ENCODE measurements at regions not wholly inside any gene's neighbourhood (a gene's known extent, or its start where the extent isn't known, plus 50 kb on each side); places are given as distances from the start of the nearest gene placed in this dataset.

DNA sequence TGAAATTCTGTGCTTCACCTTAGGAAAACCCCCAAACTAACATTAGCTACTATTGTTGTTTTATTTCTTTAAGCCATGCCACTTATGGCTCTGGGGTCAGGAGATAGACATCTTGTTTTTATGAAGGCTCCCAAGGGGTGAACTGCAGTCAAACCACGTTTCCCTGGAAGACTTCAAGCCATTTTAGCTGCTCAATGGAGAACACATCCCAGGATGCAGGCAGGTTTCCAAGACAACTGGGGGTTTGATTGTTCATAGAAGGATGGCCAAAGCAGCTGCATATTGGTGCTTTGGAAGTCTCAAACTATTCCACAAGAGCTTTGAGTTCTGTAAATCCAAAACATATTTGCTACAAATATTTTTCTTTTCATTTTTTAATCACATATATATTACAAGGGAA is 818.0 kb downstream of the MAFB start:
- H3K4me3 ChIP-seq (ENCODE audit: low read depth, low read length) = no peak overlapping the region
- no peak for DNase-seq (ENCODE audit: low read depth)
- in situ Hi-C loops (cut with HindIII; ENCODE audit: low sequenced_read_pairs) = no loop called here
- TF ChIP-seq, protein P1, sequence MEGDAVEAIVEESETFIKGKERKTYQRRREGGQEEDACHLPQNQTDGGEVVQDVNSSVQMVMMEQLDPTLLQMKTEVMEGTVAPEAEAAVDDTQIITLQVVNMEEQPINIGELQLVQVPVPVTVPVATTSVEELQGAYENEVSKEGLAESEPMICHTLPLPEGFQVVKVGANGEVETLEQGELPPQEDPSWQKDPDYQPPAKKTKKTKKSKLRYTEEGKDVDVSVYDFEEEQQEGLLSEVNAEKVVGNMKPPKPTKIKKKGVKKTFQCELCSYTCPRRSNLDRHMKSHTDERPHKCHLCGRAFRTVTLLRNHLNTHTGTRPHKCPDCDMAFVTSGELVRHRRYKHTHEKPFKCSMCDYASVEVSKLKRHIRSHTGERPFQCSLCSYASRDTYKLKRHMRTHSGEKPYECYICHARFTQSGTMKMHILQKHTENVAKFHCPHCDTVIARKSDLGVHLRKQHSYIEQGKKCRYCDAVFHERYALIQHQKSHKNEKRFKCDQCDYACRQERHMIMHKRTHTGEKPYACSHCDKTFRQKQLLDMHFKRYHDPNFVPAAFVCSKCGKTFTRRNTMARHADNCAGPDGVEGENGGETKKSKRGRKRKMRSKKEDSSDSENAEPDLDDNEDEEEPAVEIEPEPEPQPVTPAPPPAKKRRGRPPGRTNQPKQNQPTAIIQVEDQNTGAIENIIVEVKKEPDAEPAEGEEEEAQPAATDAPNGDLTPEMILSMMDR (IDR thresholded peaks at IDR 0.05; ENCODE audit: low read depth, low read length, missing control alignments) = no peak

DNA sequence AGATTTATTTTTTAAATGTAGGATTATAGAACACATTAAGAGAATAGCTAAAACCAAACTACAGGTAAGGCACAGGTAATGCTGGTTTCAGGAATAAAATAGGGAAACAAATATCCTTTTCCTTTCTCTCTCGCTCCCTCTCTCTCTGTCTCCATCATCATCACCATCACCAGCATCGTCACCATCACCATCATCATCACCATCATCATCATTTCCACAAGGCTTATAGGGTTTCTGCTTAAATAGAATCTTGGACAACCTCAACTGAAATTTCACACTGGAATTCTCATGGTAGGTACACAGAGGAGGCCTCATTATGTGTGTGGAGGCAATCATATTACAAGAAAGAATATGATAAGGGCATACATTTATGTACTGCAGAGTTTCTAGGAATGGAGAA is 823.6 kb downstream of the MAFB start:
- in situ Hi-C loops (cut with HindIII; ENCODE audit: low sequenced_read_pairs) = no loop called here
- TF ChIP-seq, protein P1 (IDR thresholded peaks at IDR 0.05; ENCODE audit: low read depth, low read length, missing control alignments) = no peak
- DNase-seq (ENCODE audit: low read depth) = no peak
- H3K4me3 ChIP-seq (ENCODE audit: low read depth, low read length) = no peak overlapping the region

DNA sequence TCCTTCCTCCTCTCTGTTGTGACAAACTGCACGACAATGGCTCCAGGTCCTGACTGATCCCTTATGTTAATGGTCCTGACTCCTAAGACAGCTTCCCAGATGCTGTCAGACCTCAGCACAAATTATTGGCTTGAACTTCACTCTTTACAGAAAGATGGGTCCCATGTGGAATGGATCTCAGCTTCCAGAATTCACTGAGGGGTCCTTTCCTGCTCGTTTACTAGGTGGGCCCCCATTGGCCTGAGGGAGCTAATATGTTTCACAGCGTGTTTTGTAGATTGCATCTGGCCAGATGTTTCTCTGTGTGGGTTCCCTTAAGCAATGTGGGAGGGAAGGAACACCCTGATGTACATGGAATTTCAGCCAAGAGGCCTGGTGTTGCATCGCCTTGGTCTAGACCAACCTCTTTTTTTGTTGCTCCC is 826.6 kb downstream of the MAFB start:
- no peak for DNase-seq (ENCODE audit: low read depth)
- H3K4me3 ChIP-seq (ENCODE audit: low read depth, low read length) = no peak overlapping the region
- in situ Hi-C loops (cut with HindIII; ENCODE audit: low sequenced_read_pairs) = no loop called here
- TF ChIP-seq, protein P1 (IDR thresholded peaks at IDR 0.05; ENCODE audit: low read depth, low read length, missing control alignments) = no peak

DNA sequence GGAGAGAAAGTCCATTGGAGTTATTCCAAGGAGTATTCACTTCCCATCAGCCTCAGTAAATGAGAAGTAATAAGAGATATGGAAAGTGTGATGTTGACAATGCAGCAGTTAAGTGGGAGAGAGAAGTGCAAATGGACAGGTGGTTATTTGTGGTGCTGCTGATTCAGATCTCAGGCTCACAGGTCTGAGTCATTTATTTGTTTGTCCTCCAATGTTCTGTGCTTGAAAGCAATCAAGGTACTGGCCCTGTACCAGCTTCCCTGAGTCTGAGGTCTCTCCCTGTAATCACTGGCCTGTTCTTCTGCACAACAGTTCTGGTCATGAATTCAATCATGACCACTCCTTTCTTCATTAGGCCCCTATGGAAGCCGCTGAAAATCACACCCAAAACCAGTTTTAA is 827.7 kb downstream of the MAFB start:
- in situ Hi-C loops (cut with HindIII; ENCODE audit: low sequenced_read_pairs) = no loop called here
- DNase-seq (ENCODE audit: low read depth) = no peak
- no peak overlapping the region for H3K4me3 ChIP-seq (ENCODE audit: low read depth, low read length)
- TF ChIP-seq, protein P1 (IDR thresholded peaks at IDR 0.05; ENCODE audit: low read depth, low read length, missing control alignments) = no peak

DNA sequence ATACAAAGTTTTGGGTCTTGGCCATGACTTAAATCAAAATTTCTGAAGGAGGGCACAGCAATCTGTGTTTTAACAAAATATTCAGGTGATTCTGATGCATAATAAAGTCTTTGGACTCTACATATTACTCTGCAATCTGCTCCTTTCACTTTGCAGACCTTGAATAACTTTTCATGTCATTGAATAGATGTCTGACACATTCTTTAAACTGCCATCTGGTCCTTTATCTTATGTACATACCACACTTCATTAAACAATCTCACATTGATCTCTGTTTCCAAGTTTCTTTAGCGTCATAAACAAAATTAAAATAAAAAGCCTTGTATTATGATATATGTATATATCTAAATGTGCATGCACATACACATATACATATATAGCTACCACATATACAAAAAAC is 831.2 kb downstream of the MAFB start:
- DNase-seq (ENCODE audit: low read depth) = no peak
- TF ChIP-seq, protein P1 (IDR thresholded peaks at IDR 0.05; ENCODE audit: low read depth, low read length, missing control alignments) = no peak
- in situ Hi-C loops (cut with HindIII; ENCODE audit: low sequenced_read_pairs) = no loop called here
- no peak overlapping the region for H3K4me3 ChIP-seq (ENCODE audit: low read depth, low read length)

DNA sequence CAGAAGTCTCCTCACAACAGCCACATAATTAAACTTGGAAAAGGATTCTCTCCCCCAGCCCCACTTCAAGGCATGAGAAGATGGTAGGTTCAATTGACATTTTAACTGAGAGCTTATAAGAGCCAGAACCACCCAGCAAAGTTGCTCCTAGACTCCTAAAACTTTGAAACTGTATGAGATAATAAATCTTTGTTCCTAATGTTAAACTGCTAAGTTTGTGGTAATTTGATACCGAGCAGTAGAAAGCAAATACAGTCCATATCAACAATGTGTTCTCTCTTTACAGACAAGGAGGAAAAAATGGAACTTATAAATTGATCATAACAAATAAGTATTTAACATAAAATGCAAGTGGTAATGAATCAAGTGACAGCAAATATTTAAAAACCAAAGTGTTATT is 831.8 kb downstream of the MAFB start:
- TF ChIP-seq, protein P1 (IDR thresholded peaks at IDR 0.05; ENCODE audit: low read depth, low read length, missing control alignments) = no peak
- DNase-seq (ENCODE audit: low read depth) = no peak
- in situ Hi-C loops (cut with HindIII; ENCODE audit: low sequenced_read_pairs) = no loop called here

DNA sequence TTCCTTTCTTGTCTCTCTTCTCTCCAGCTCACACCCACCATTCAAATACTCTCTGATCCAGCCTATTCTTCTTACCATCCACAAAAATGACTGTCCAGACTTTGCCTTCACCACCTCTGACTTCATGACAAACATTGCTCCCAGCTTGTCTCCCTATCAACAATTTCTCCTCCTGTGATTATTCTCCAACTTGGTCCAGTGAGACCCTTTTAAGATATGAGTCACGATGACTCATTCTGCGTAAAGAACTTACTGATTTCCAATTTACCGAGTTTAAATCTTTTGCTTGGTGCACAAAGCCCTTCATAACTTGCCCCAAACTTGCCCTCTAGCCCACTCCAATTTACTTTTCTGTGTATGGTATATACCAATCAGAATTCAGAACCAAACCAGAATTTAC is 833.2 kb downstream of the MAFB start:
- H3K4me3 ChIP-seq (ENCODE audit: low read depth, low read length) = no peak overlapping the region
- TF ChIP-seq, protein P1 (IDR thresholded peaks at IDR 0.05; ENCODE audit: low read depth, low read length, missing control alignments) = no peak
- no peak for DNase-seq (ENCODE audit: low read depth)
- in situ Hi-C loops (cut with HindIII; ENCODE audit: low sequenced_read_pairs) = no loop called here

More for the DNA sequence above, 831.8 kb downstream of the MAFB start:
- no peak overlapping the region for H3K4me3 ChIP-seq (ENCODE audit: low read depth, low read length)
